Thoracic aorta (tissue), 2 donors: ENCODE measurements at regions not wholly inside any gene's neighbourhood (a gene's known extent, or its start where the extent isn't known, plus 50 kb on each side); places are given as distances from the start of the nearest gene placed in this dataset.

ENCODE experiments used
- ATAC-seq: fragments of 150-250 bp; one replicate; pipeline ENCODE4 v1.8.0; 2017; ENCODE audit warnings: low read depth; ENCODE audit not compliant: insufficient number of reproducible peaks, low FRiP score
- DNase-seq: peaks from one replicate; pipeline ENCODE4 v3.0.0-alpha.2; 2020; ENCODE audit warnings: low spot score
- H3K27ac ChIP-seq, 2 donors: fragments of 200-600 bp; sonication (generic); 1 replicate in 1 of 2; 2 replicates in 1 of 2; pipeline ENCODE4 v1.5.1; 2016; ENCODE audit warnings: mild to moderate bottlenecking in 2 of 2, moderate library complexity in 2 of 2
- H3K27me3 ChIP-seq: fragments of 200-600 bp; sonication (generic); replicated peaks from 2 replicates; pipeline ENCODE4 v1.6.0; 2016; ENCODE audit warnings: mild to moderate bottlenecking; ENCODE audit not compliant: insufficient read depth
- H3K36me3 ChIP-seq: fragments of 200-600 bp; sonication (generic); one replicate; pipeline ENCODE4 v1.5.1; 2016
- H3K4me1 ChIP-seq, 2 donors: fragments of 200-600 bp; sonication (generic); 1 replicate in 1 of 2; 2 replicates in 1 of 2; pipeline versions ENCODE4 v1.5.1 to v1.6.0; 2016; ENCODE audit warnings: low read depth in 2 of 2, mild to moderate bottlenecking in 1 of 2; ENCODE audit not compliant: control insufficient read depth in 1 of 2
- H3K4me3 ChIP-seq: fragments of 200-600 bp; sonication (generic); 2 replicates; pipeline ENCODE4 v1.5.1; 2016; ENCODE audit warnings: mild to moderate bottlenecking
- H3K9me3 ChIP-seq: fragments of 200-600 bp; sonication (generic); 2 replicates; pipeline ENCODE4 v1.5.1; 2016
- TF ChIP-seq, protein P1 (sequence below): fragments of 200-600 bp; sonication (generic); IDR thresholded peaks from one replicate; pipeline ENCODE4 v1.5.1; 2019; ENCODE audit warnings: antibody characterized with exemption

DNA sequence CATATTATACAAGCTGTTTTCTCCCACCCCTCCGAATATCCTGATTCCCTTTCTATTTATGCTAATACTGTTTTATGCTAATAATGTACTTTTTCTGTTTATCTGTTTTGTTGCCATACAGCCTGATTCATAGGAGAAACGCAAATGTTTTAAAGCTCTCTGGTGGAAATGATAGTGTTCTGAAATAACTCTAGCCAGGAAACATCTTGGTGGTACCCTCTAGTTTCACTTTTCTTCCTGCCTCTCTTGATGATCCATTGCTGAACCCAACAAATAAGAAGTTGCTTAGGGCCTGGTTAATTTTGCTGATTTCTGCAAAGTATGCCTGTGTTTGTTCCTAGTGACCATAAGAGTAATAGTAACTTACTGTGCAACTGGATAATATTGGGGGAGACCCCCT is 148.4 kb upstream of the KCTD1 start:
- no peak overlapping the region for H3K27ac ChIP-seq
- H3K4me3 ChIP-seq, result no peak overlapping the region
- H3K9me3 ChIP-seq, result no peaks in the 10 kb centered on the region
- TF ChIP-seq, protein P1, sequence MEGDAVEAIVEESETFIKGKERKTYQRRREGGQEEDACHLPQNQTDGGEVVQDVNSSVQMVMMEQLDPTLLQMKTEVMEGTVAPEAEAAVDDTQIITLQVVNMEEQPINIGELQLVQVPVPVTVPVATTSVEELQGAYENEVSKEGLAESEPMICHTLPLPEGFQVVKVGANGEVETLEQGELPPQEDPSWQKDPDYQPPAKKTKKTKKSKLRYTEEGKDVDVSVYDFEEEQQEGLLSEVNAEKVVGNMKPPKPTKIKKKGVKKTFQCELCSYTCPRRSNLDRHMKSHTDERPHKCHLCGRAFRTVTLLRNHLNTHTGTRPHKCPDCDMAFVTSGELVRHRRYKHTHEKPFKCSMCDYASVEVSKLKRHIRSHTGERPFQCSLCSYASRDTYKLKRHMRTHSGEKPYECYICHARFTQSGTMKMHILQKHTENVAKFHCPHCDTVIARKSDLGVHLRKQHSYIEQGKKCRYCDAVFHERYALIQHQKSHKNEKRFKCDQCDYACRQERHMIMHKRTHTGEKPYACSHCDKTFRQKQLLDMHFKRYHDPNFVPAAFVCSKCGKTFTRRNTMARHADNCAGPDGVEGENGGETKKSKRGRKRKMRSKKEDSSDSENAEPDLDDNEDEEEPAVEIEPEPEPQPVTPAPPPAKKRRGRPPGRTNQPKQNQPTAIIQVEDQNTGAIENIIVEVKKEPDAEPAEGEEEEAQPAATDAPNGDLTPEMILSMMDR, result no peak
- DNase-seq, result no peak
- no peaks in the 10 kb centered on the region for H3K27me3 ChIP-seq
- no peaks in the 10 kb centered on the region for H3K36me3 ChIP-seq
- no peaks in the 10 kb centered on the region for H3K4me1 ChIP-seq
- ATAC-seq, result no peak

DNA sequence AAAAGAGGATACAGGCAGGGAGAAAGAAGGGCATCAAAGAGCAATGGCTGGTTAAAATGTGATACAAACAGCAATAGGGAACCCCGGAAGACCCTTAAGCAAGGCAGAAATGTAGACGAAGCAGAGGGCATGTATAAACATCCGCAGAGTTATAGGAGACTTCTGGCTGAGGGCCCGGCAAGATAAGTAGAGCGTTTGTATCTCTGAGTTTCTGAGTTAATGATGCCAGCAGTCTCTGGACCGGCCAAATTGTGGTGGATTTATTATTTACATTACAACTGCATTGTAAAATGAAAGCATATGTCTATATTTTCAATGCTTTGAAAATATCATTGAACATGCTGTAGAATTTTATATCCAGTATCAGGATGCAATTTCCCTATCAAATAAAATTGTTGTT is 148.0 kb upstream of the KCTD1 start:
- no peak for DNase-seq
- H3K9me3 ChIP-seq, result no peaks in the 10 kb centered on the region
- no peak for ATAC-seq
- no peaks in the 10 kb centered on the region for H3K36me3 ChIP-seq
- H3K4me3 ChIP-seq, result no peak overlapping the region
- TF ChIP-seq, protein P1, result no peak
- H3K4me1 ChIP-seq, result no peaks in the 10 kb centered on the region
- H3K27me3 ChIP-seq, result no peaks in the 10 kb centered on the region
- H3K27ac ChIP-seq, result no peak overlapping the region

DNA sequence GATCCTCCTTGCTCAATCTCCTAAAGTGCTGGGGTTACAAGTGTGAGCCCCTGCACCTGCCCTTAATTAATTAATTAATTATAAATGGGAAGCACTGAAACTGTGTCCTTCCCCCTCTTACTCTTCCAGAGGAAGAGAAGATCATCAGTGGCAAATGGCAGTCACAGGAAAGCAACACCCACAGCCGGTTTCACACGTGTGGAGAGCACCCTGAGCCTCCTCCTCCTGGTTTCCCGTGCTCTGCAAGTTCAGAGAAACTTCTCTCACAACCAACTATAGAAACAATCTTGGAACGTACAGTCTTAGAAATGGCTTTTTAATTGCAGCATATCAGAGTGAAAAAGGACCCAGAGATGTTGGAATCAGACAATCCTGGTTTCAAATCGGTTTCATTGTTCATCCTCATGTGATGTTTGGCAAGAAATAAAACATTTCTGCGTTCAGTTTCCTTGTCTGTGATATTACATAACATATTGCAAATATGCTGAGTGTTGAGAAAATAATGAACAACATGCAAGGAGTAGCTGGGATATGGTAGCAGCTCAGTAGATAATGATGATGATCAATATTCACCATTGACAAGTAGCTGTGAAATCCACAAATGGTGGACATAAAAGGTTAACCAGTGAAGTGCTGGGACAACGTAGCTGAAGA is 141.0 kb upstream of the KCTD1 start:
- ATAC-seq (no peak), DNase-seq (no peak)
- H3K27me3 ChIP-seq, result no peaks in the 10 kb centered on the region
- no peaks in the 10 kb centered on the region for H3K9me3 ChIP-seq
- TF ChIP-seq, protein P1, result no peak
- no peaks in the 10 kb centered on the region for H3K36me3 ChIP-seq
- no peaks in the 10 kb centered on the region for H3K4me1 ChIP-seq
- no peak overlapping the region for H3K4me3 ChIP-seq
- no peak overlapping the region for H3K27ac ChIP-seq

DNA sequence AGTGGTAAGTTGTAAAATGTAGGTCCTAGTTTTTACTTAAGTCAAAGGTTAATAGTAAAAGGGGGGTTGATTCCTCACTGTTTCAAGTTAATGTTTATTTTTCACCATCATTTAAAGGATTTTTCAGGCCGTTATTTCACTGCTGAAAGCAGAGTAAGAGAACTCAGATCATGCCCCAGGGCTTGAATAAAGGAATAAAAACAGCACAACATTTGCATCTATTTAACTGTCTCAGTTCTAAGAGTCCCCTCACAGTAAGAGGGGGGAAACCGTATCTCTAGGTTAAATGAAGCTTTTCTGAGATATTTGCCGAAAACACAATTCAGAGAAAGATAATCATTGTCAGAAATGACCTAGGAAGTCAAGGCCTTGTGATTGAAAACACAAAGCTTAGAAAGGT is 138.2 kb upstream of the KCTD1 start:
- Histone ChIP-seq H3K9me3 (no peaks in the 10 kb centered on the region), H3K4me3 (no peak overlapping the region), H3K27ac (no peak overlapping the region), H3K36me3 (no peaks in the 10 kb centered on the region), H3K4me1 (no peaks in the 10 kb centered on the region), H3K27me3 (no peaks in the 10 kb centered on the region)
- DNase-seq, result no peak
- TF ChIP-seq, protein P1, result no peak
- ATAC-seq, result no peak

DNA sequence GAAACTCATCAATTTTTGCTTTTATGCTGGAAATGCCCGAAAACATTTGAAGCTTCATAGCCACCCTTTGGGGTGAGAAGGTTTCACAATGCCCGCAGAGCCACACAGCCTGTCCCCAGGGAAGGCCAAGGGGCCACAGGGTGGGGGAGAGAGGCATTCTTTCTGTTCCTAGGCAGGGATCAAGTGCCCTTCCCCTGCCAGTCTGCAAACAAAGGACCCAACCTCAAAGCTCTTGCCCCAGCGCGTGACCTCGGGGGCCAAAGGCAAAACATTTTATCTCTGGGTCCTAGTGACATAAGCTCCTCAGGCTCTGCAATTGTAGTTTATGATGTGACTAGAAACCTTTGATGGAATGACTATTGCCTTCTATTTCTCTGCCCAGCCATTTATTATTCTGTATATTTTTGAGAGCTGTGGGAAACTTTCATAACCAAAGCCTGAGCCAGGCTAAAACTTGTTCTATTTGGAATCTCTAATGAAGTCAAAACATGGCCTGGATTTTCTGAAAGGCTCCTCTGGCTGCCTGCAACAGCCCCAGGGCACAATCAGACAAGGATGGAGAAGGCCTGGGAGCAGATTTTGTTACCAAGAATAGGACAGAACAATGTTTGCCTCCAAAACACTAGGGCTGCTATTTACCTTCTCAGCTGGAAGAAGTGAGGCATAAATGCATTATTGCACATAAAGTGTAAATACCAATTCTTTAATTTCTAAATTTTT is 137.2 kb upstream of the KCTD1 start:
- no peak for DNase-seq
- H3K36me3 ChIP-seq, result no peaks in the 10 kb centered on the region
- no peak overlapping the region for H3K27ac ChIP-seq
- H3K4me3 ChIP-seq, result no peak overlapping the region
- no peak for ATAC-seq
- TF ChIP-seq, protein P1, result no peak
- no peaks in the 10 kb centered on the region for H3K27me3 ChIP-seq
- no peaks in the 10 kb centered on the region for H3K4me1 ChIP-seq
- no peaks in the 10 kb centered on the region for H3K9me3 ChIP-seq
